ENCODE measurements at regions not wholly inside any gene's neighbourhood (a gene's known extent, or its start where the extent isn't known, plus 50 kb on each side); places are given as distances from the start of the nearest gene placed in this dataset.

GRCh38 chr7:153383781-153384180 is 624.2 kb downstream of the ACTR3B start:
- TF ChIP-seq CTCF (IDR thresholded peaks at IDR 0.05): no peak
- no peak for TF ChIP-seq POLR2A (IDR thresholded peaks at IDR 0.05)
